ENCODE measurements at regions not wholly inside any gene's neighbourhood (a gene's known extent, or its start where the extent isn't known, plus 50 kb on each side); places are given as distances from the start of the nearest gene placed in this dataset.

- no peak for DNase-seq (ENCODE audit: low read depth)
- TF ChIP-seq, protein P1, sequence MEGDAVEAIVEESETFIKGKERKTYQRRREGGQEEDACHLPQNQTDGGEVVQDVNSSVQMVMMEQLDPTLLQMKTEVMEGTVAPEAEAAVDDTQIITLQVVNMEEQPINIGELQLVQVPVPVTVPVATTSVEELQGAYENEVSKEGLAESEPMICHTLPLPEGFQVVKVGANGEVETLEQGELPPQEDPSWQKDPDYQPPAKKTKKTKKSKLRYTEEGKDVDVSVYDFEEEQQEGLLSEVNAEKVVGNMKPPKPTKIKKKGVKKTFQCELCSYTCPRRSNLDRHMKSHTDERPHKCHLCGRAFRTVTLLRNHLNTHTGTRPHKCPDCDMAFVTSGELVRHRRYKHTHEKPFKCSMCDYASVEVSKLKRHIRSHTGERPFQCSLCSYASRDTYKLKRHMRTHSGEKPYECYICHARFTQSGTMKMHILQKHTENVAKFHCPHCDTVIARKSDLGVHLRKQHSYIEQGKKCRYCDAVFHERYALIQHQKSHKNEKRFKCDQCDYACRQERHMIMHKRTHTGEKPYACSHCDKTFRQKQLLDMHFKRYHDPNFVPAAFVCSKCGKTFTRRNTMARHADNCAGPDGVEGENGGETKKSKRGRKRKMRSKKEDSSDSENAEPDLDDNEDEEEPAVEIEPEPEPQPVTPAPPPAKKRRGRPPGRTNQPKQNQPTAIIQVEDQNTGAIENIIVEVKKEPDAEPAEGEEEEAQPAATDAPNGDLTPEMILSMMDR (IDR thresholded peaks at IDR 0.05; ENCODE audit: low read length, missing control alignments): no peak
- H3K4me3 ChIP-seq (replicated peaks; ENCODE audit: low read depth, low read length): no peak overlapping the region
These were observed 1315.1 kb upstream of the DDX18 start for GRCh38 chr2:116499389-116499788.

DNA sequence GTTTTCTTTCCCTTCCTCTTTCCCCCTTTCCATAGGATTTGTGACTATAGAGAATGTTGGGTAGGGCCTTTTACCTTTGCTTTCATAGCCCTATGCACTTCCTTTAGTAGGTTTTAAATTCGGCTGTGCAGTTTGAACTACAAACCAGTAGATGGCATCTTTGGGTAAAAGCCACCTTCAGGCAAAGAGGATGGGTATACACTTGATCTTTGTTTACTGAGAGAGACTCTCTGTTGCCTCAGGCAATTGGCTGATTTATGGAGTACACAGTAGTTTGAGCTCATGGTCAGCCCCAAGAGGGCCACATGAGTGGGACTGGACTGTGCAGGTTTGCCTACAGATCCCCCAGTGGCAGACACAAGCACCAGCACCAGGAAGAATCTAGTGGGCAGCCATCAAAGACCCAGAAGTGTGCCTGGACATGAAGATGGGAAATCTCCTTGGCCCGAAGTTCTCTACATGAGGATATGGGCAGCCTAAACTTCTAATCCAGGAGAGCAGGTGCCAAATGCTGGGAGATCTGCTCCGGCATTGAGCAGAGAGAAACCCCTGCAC lies 1304.3 kb upstream of the DDX18 start:
- TF ChIP-seq, protein P1 (IDR thresholded peaks at IDR 0.05; ENCODE audit: low read length, missing control alignments): peak; percentile 24
- peak; percentile 3 for DNase-seq (ENCODE audit: low read depth)
- no peak overlapping the region for H3K4me3 ChIP-seq (replicated peaks; ENCODE audit: low read depth, low read length)

GRCh38 chr2:116511426-116511825 lies 1303.1 kb upstream of the DDX18 start:
- TF ChIP-seq, protein P1 (IDR thresholded peaks at IDR 0.05; ENCODE audit: low read length, missing control alignments): no peak
- no peak for DNase-seq (ENCODE audit: low read depth)
- H3K4me3 ChIP-seq (replicated peaks; ENCODE audit: low read depth, low read length): no peak overlapping the region

- TF ChIP-seq, protein P1 (IDR thresholded peaks at IDR 0.05; ENCODE audit: low read length, missing control alignments): no peak
- DNase-seq (ENCODE audit: low read depth): peak; percentile 2
- H3K4me3 ChIP-seq (replicated peaks; ENCODE audit: low read depth, low read length): no peak overlapping the region
These were observed 1300.5 kb upstream of the DDX18 start for GRCh38 chr2:116513991-116514390.

GRCh38 chr2:116517936-116518335 lies 1296.6 kb upstream of the DDX18 start:
- TF ChIP-seq, protein P1 (IDR thresholded peaks at IDR 0.05; ENCODE audit: low read length, missing control alignments): no peak

GRCh38 chr2:116537811-116538210 lies 1276.7 kb upstream of the DDX18 start:
- TF ChIP-seq, protein P1 (IDR thresholded peaks at IDR 0.05; ENCODE audit: low read length, missing control alignments): no peak
- no peak overlapping the region for H3K4me3 ChIP-seq (replicated peaks; ENCODE audit: low read depth, low read length)
- no peak for DNase-seq (ENCODE audit: low read depth)

More at GRCh38 chr2:116517936-116518335, 1296.6 kb upstream of the DDX18 start:
- no peak overlapping the region for H3K4me3 ChIP-seq (replicated peaks; ENCODE audit: low read depth, low read length)
- DNase-seq (ENCODE audit: low read depth): no peak

Measured in fibroblast of pulmonary artery (primary cell).